ENCODE measurements at regions not wholly inside any gene's neighbourhood (a gene's known extent, or its start where the extent isn't known, plus 50 kb on each side); places are given as distances from the start of the nearest gene placed in this dataset.

GRCh38 chr18:38909972-38910371, 1344.4 kb upstream of the CELF4 start:
- no peak overlapping the region for H3K4me3 ChIP-seq (ENCODE audit: low read depth, low read length)
- no peak for TF ChIP-seq MAX (IDR thresholded peaks at IDR 0.05; ENCODE audit: low read depth, low read length)
- no peak for TF ChIP-seq CTCF (IDR thresholded peaks at IDR 0.05; ENCODE audit: low read depth, low read length)
- no peak for DNase-seq (ENCODE audit: low read depth)

GRCh38 chr18:38902796-38903195, 1337.2 kb upstream of the CELF4 start:
- DNase-seq (ENCODE audit: low read depth): no peak
- H3K4me3 ChIP-seq (ENCODE audit: low read depth, low read length): no peak overlapping the region
- TF ChIP-seq POLR2A (IDR thresholded peaks at IDR 0.05; ENCODE audit: extremely low read depth, insufficient read length) (no peak), MYC (IDR thresholded peaks at IDR 0.05; ENCODE audit: low read depth, low read length) (no peak), MAX (IDR thresholded peaks at IDR 0.05; ENCODE audit: low read depth, low read length) (no peak), CTCF (IDR thresholded peaks at IDR 0.05; ENCODE audit: low read depth, low read length) (no peak)

- no peak for DNase-seq (ENCODE audit: low read depth)
- no peak overlapping the region for H3K4me3 ChIP-seq (ENCODE audit: low read depth, low read length)
- TF ChIP-seq POLR2A (IDR thresholded peaks at IDR 0.05; ENCODE audit: extremely low read depth, insufficient read length) (no peak), MAX (IDR thresholded peaks at IDR 0.05; ENCODE audit: low read depth, low read length) (no peak), CTCF (IDR thresholded peaks at IDR 0.05; ENCODE audit: low read depth, low read length) (no peak), MYC (IDR thresholded peaks at IDR 0.05; ENCODE audit: low read depth, low read length) (no peak)
Observed at GRCh38 chr18:38900445-38900844, 1334.8 kb upstream of the CELF4 start.

GRCh38 chr18:38900031-38900430, 1334.4 kb upstream of the CELF4 start:
- no peak for DNase-seq (ENCODE audit: low read depth)
- H3K4me3 ChIP-seq (ENCODE audit: low read depth, low read length): no peak overlapping the region
- TF ChIP-seq MYC (IDR thresholded peaks at IDR 0.05; ENCODE audit: low read depth, low read length) (no peak), MAX (IDR thresholded peaks at IDR 0.05; ENCODE audit: low read depth, low read length) (no peak), CTCF (IDR thresholded peaks at IDR 0.05; ENCODE audit: low read depth, low read length) (no peak), POLR2A (IDR thresholded peaks at IDR 0.05; ENCODE audit: extremely low read depth, insufficient read length) (no peak)

GRCh38 chr18:38899252-38899651, 1333.7 kb upstream of the CELF4 start:
- TF ChIP-seq CTCF (IDR thresholded peaks at IDR 0.05; ENCODE audit: low read depth, low read length) (no peak), MAX (IDR thresholded peaks at IDR 0.05; ENCODE audit: low read depth, low read length) (no peak), MYC (IDR thresholded peaks at IDR 0.05; ENCODE audit: low read depth, low read length) (no peak), POLR2A (IDR thresholded peaks at IDR 0.05; ENCODE audit: extremely low read depth, insufficient read length) (no peak)
- no peak for DNase-seq (ENCODE audit: low read depth)

GRCh38 chr18:38898167-38898566, 1332.6 kb upstream of the CELF4 start:
- TF ChIP-seq CTCF (IDR thresholded peaks at IDR 0.05; ENCODE audit: low read depth, low read length) (no peak), MYC (IDR thresholded peaks at IDR 0.05; ENCODE audit: low read depth, low read length) (no peak), MAX (IDR thresholded peaks at IDR 0.05; ENCODE audit: low read depth, low read length) (no peak), POLR2A (IDR thresholded peaks at IDR 0.05; ENCODE audit: extremely low read depth, insufficient read length) (no peak)

More at GRCh38 chr18:38899252-38899651, 1333.7 kb upstream of the CELF4 start:
- H3K4me3 ChIP-seq (ENCODE audit: low read depth, low read length): no peak overlapping the region

More at GRCh38 chr18:38898167-38898566, 1332.6 kb upstream of the CELF4 start:
- DNase-seq (ENCODE audit: low read depth): no peak
- H3K4me3 ChIP-seq (ENCODE audit: low read depth, low read length): no peak overlapping the region
